CD4-positive, alpha-beta T cell (primary cell): ENCODE measurements at regions not wholly inside any gene's neighbourhood (a gene's known extent, or its start where the extent isn't known, plus 50 kb on each side); places are given as distances from the start of the nearest gene placed in this dataset.

Experiments
- ATAC-seq: fragments of 200-7000 bp; cut with Tn5 transposase; one replicate; pipeline ENCODE4 v1.10.0; 2022; ENCODE audit warnings: mild to moderate bottlenecking; ENCODE audit not compliant: poor library complexity
- CTCF ChIA-PET: fragments of 350-600 bp; sonication (Branson Sonifier 250); formaldehyde crosslinking; loops from one replicate; lab custom pipeline; 2021; ENCODE audit warnings: antibody characterized with exemption, inconsistent platforms; lab: Charles Lee
- POLR2A ChIA-PET: fragments of 350-600 bp; sonication (Branson Sonifier 250); formaldehyde crosslinking; loops from one replicate; lab custom pipeline; 2021; ENCODE audit warnings: antibody characterized with exemption, inconsistent platforms; lab: Charles Lee
- DNase-seq, 14 experiments: peaks; one replicate each; pipeline ENCODE4 v3.0.0-alpha.2; 2013 to 2020; ENCODE audit warnings: mixed read lengths in 2 of 14
- H3K27ac ChIP-seq, 2 donors: one replicate each; pipeline versions ENCODE4 v1.5.1 to v1.7.0; 2013; ENCODE audit warnings: low read length in 2 of 2, low read depth in 1 of 2, mild to moderate bottlenecking in 1 of 2
- H3K27me3 ChIP-seq, 2 experiments: 1 replicate in 1 of 2; 2 replicates in 1 of 2; pipeline versions ENCODE4 v1.6.1 to v1.7.0; 2013; ENCODE audit warnings: low read length in 2 of 2, control low read depth in 1 of 2, mild to moderate bottlenecking in 1 of 2, moderate library complexity in 1 of 2; ENCODE audit not compliant: insufficient read depth in 2 of 2, control insufficient read depth in 1 of 2
- H3K36me3 ChIP-seq: one replicate; pipeline ENCODE4 v1.6.1; 2013; ENCODE audit warnings: low read length, control low read depth; ENCODE audit not compliant: insufficient read depth
- H3K4me1 ChIP-seq: one replicate; pipeline ENCODE4 v1.6.1; 2013; ENCODE audit warnings: low read length, control low read depth; ENCODE audit not compliant: insufficient read depth
- H3K4me3 ChIP-seq: one replicate; pipeline ENCODE4 v1.5.1; 2013; ENCODE audit warnings: mild to moderate bottlenecking, low read length, moderate library complexity
- H3K9me3 ChIP-seq, 2 experiments: 1 replicate in 1 of 2; 2 replicates in 1 of 2; pipeline versions ENCODE4 v1.6.1 to v1.7.0; 2013; ENCODE audit warnings: low read length in 2 of 2, mild to moderate bottlenecking in 2 of 2, control low read depth in 1 of 2, moderate library complexity in 1 of 2; ENCODE audit not compliant: control insufficient read depth in 1 of 2, insufficient read depth in 1 of 2
- H3K27ac Mint-ChIP-seq: one replicate; pipeline ENCODE4 v1.8.0; 2020; ENCODE audit warnings: mixed read lengths
- H3K27me3 Mint-ChIP-seq: one replicate; pipeline ENCODE4 v1.8.0; 2021; ENCODE audit warnings: mixed read lengths
- H3K36me3 Mint-ChIP-seq: one replicate; pipeline ENCODE4 v1.8.0; 2021; ENCODE audit warnings: low read depth, mixed read lengths
- H3K4me1 Mint-ChIP-seq: one replicate; pipeline ENCODE4 v1.8.0; 2021; ENCODE audit warnings: low read depth, mixed read lengths
- H3K4me3 Mint-ChIP-seq: one replicate; pipeline ENCODE4 v1.8.0; 2020; ENCODE audit warnings: mild to moderate bottlenecking, mixed read lengths
- H3K9me3 Mint-ChIP-seq: one replicate; pipeline ENCODE4 v1.8.0; 2020; ENCODE audit warnings: mixed read lengths
- CTCF ChIP-seq: fragments of 200-600 bp; IDR thresholded peaks from one replicate; pipeline ENCODE4 v1.8.0; 2022; ENCODE audit warnings: antibody characterized with exemption, mild to moderate bottlenecking
- intact Hi-C, 2 experiments: fragments of 100-400 bp; cut with DNase I in 1 of 2; cut with micrococcal nuclease in 1 of 2; formaldehyde crosslinking; loops; one replicate each; pipeline versions ENCODE4 v1.15.1 to v1.9.0; 2023 to 2025; cut with DNase I, micrococcal nuclease

GRCh38 chr2:153179808-153180207 lies 298.8 kb downstream of the RPRM start:
- Mint-ChIP-seq H3K27me3 (no peaks in the 10 kb centered on the region), H3K4me3 (no peak overlapping the region), H3K27ac (no peak overlapping the region), H3K9me3 (peaks cover 8% of the 10 kb centered on the region), H3K36me3 (no peaks in the 10 kb centered on the region), H3K4me1 (no peaks in the 10 kb centered on the region)
- peaks cover 0 to 6% of the 10 kb centered on the region in 2 experiments for H3K9me3 ChIP-seq
- no peak overlapping the region for H3K27ac ChIP-seq
- DNase-seq = no peak
- H3K36me3 ChIP-seq = no peaks in the 10 kb centered on the region
- no peak for TF ChIP-seq CTCF
- no peak for ATAC-seq
- CTCF ChIA-PET = no interaction called here
- no peaks in the 10 kb centered on the region for H3K27me3 ChIP-seq
- POLR2A ChIA-PET = no interaction called here
- intact Hi-C loops = no loop called here
- H3K4me3 ChIP-seq = no peak overlapping the region
- H3K4me1 ChIP-seq = no peaks in the 10 kb centered on the region

GRCh38 chr2:153169609-153170008 lies 309.0 kb downstream of the RPRM start:
- Mint-ChIP-seq H3K36me3 (no peaks in the 10 kb centered on the region), H3K4me3 (no peak overlapping the region), H3K9me3 (no peaks in the 10 kb centered on the region), H3K27me3 (no peaks in the 10 kb centered on the region), H3K27ac (no peak overlapping the region), H3K4me1 (no peaks in the 10 kb centered on the region)
- Histone ChIP-seq H3K4me1 (no peaks in the 10 kb centered on the region), H3K27ac (no peak overlapping the region), H3K4me3 (no peak overlapping the region), H3K36me3 (no peaks in the 10 kb centered on the region), H3K27me3 (no peaks in the 10 kb centered on the region), H3K9me3 (no peaks in the 10 kb centered on the region)
- intact Hi-C loops = no loop called here
- no peak for DNase-seq
- TF ChIP-seq CTCF = no peak
- ATAC-seq = no peak
- CTCF ChIA-PET = no interaction called here
- POLR2A ChIA-PET = no interaction called here

GRCh38 chr2:153165021-153165420 lies 313.5 kb downstream of the RPRM start:
- no peaks in the 10 kb centered on the region for H3K9me3 ChIP-seq
- H3K4me1 ChIP-seq = no peaks in the 10 kb centered on the region
- Mint-ChIP-seq H3K27ac (no peak overlapping the region), H3K27me3 (no peaks in the 10 kb centered on the region), H3K36me3 (no peaks in the 10 kb centered on the region), H3K4me3 (no peak overlapping the region), H3K9me3 (no peaks in the 10 kb centered on the region), H3K4me1 (no peaks in the 10 kb centered on the region)
- intact Hi-C loops = no loop called here
- H3K36me3 ChIP-seq = no peaks in the 10 kb centered on the region
- no peak for ATAC-seq
- H3K27ac ChIP-seq = no peak overlapping the region
- H3K27me3 ChIP-seq = no peaks in the 10 kb centered on the region
- ChIA-PET POLR2A (no interaction called here), CTCF (no interaction called here)
- no peak for TF ChIP-seq CTCF
- H3K4me3 ChIP-seq = no peak overlapping the region
- no peak for DNase-seq
